ENCODE measurements at regions not wholly inside any gene's neighbourhood (a gene's known extent, or its start where the extent isn't known, plus 50 kb on each side); places are given as distances from the start of the nearest gene placed in this dataset.

- DNase-seq (ENCODE audit: low read depth) (no peak), FAIRE-seq (no peak)
- no peaks in the 10 kb centered on the region for H3K27me3 Mint-ChIP-seq (ENCODE audit: low read depth, unreplicated experiment)
- TF ChIP-seq EZH2 (IDR thresholded peaks at IDR 0.05; ENCODE audit: insufficient read depth, low read length) (no peak), CTCF (IDR thresholded peaks at IDR 0.05; ENCODE audit: insufficient read depth, low read depth, low read length) (no peak)
- Histone ChIP-seq H3K79me2 (ENCODE audit: insufficient read depth, low read length) (no peaks in the 10 kb centered on the region), H2AFZ (ENCODE audit: low read depth, low read length) (no peak overlapping the region), H3K27me3 (ENCODE audit: insufficient read depth, low read length) (no peaks in the 10 kb centered on the region), H3K4me3 (ENCODE audit: insufficient read depth, low read depth, low read length) (no peak overlapping the region), H4K20me1 (ENCODE audit: insufficient read depth, low read length) (no peaks in the 10 kb centered on the region), H3K36me3 (ENCODE audit: insufficient read depth, low read length) (no peaks in the 10 kb centered on the region), H3K4me1 (ENCODE audit: insufficient read depth, low read length) (no peaks in the 10 kb centered on the region), H3K9ac (ENCODE audit: low read length) (no peak overlapping the region), H3K4me2 (ENCODE audit: low read length) (no peak overlapping the region), H3K27ac (ENCODE audit: low read depth, low read length) (no peak overlapping the region), H3K9me3 (ENCODE audit: insufficient read depth, low read depth, low read length) (no peaks in the 10 kb centered on the region)
- no peaks in the 10 kb centered on the region for H3K4me1 Mint-ChIP-seq (ENCODE audit: low read depth, unreplicated experiment)
- H3K36me3 Mint-ChIP-seq (ENCODE audit: low read depth, unreplicated experiment): no peaks in the 10 kb centered on the region
- H3K27ac Mint-ChIP-seq (ENCODE audit: unreplicated experiment): no peak overlapping the region
- H3K9me3 Mint-ChIP-seq (ENCODE audit: unreplicated experiment): no peaks in the 10 kb centered on the region
- H3K4me3 Mint-ChIP-seq (ENCODE audit: unreplicated experiment): no peak overlapping the region
Observed at GRCh38 chr21:19557046-19557445, 1153.5 kb upstream of the TMPRSS15 start.

DNA sequence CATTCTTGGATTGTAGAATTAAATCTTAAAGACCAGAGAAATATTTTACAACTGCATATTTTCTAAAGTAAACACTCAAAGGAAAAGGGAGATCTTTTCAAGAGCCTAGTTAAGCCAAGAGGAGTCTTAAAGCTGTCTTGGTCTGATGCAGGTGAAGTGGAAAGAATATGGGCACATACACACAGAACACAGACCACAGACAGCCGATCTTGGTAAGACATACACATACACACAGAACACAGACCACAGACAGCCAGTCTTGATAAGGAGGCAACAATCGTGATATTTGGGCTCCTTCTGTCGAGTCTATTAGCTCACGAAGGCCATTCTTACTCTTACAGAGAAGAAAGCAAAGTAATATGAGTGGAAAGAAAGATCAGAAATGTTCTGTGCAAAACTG, 1153.9 kb upstream of the TMPRSS15 start:
- no peaks in the 10 kb centered on the region for H3K4me1 Mint-ChIP-seq (ENCODE audit: low read depth, unreplicated experiment)
- H3K9ac ChIP-seq (ENCODE audit: low read length): no peak overlapping the region
- no peaks in the 10 kb centered on the region for H3K4me1 ChIP-seq (ENCODE audit: insufficient read depth, low read length)
- no peak overlapping the region for H3K27ac ChIP-seq (ENCODE audit: low read depth, low read length)
- H3K36me3 ChIP-seq (ENCODE audit: insufficient read depth, low read length): no peaks in the 10 kb centered on the region
- H3K27ac Mint-ChIP-seq (ENCODE audit: unreplicated experiment): no peak overlapping the region
- H3K79me2 ChIP-seq (ENCODE audit: insufficient read depth, low read length): no peaks in the 10 kb centered on the region
- H3K4me2 ChIP-seq (ENCODE audit: low read length): no peak overlapping the region
- no peak overlapping the region for H2AFZ ChIP-seq (ENCODE audit: low read depth, low read length)
- no peaks in the 10 kb centered on the region for H4K20me1 ChIP-seq (ENCODE audit: insufficient read depth, low read length)
- H3K4me3 Mint-ChIP-seq (ENCODE audit: unreplicated experiment): no peak overlapping the region
- H3K9me3 Mint-ChIP-seq (ENCODE audit: unreplicated experiment): no peaks in the 10 kb centered on the region
- no peak for DNase-seq (ENCODE audit: low read depth)
- no peaks in the 10 kb centered on the region for H3K27me3 ChIP-seq (ENCODE audit: insufficient read depth, low read length)
- no peak for FAIRE-seq
- no peak overlapping the region for H3K4me3 ChIP-seq (ENCODE audit: insufficient read depth, low read depth, low read length)
- no peaks in the 10 kb centered on the region for H3K27me3 Mint-ChIP-seq (ENCODE audit: low read depth, unreplicated experiment)
- no peak for TF ChIP-seq CTCF (IDR thresholded peaks at IDR 0.05; ENCODE audit: insufficient read depth, low read depth, low read length)
- TF ChIP-seq EZH2 (IDR thresholded peaks at IDR 0.05; ENCODE audit: insufficient read depth, low read length): no peak
- H3K9me3 ChIP-seq (ENCODE audit: insufficient read depth, low read depth, low read length): no peaks in the 10 kb centered on the region
- H3K36me3 Mint-ChIP-seq (ENCODE audit: low read depth, unreplicated experiment): no peaks in the 10 kb centered on the region

DNA sequence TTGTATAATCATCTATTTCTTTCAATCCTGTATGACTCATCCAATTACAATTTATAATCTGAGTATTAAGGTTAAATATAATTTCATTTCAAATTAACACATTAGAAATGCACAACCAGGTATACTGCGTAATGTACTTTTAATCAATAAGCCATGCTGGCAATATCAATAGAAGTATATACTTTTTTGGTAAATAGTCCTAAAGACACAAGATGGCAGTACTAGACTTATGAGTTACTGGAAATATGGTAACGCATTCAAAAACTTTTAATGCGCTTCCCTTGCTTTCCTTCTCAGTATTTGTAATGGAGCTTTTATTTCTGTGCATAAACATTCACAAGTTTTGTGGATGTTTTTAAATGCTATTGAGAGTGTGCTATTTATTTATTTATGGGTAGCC, 1162.0 kb upstream of the TMPRSS15 start:
- Histone ChIP-seq H4K20me1 (ENCODE audit: insufficient read depth, low read length) (no peaks in the 10 kb centered on the region), H3K79me2 (ENCODE audit: insufficient read depth, low read length) (no peaks in the 10 kb centered on the region), H3K4me1 (ENCODE audit: insufficient read depth, low read length) (no peaks in the 10 kb centered on the region), H3K27me3 (ENCODE audit: insufficient read depth, low read length) (no peaks in the 10 kb centered on the region), H3K27ac (ENCODE audit: low read depth, low read length) (no peak overlapping the region), H2AFZ (ENCODE audit: low read depth, low read length) (no peak overlapping the region), H3K36me3 (ENCODE audit: insufficient read depth, low read length) (no peaks in the 10 kb centered on the region), H3K4me2 (ENCODE audit: low read length) (no peak overlapping the region), H3K9ac (ENCODE audit: low read length) (no peak overlapping the region), H3K9me3 (ENCODE audit: insufficient read depth, low read depth, low read length) (no peaks in the 10 kb centered on the region), H3K4me3 (ENCODE audit: insufficient read depth, low read depth, low read length) (no peak overlapping the region)
- Mint-ChIP-seq H3K9me3 (ENCODE audit: unreplicated experiment) (no peaks in the 10 kb centered on the region), H3K36me3 (ENCODE audit: low read depth, unreplicated experiment) (no peaks in the 10 kb centered on the region), H3K4me3 (ENCODE audit: unreplicated experiment) (no peak overlapping the region), H3K27me3 (ENCODE audit: low read depth, unreplicated experiment) (no peaks in the 10 kb centered on the region), H3K27ac (ENCODE audit: unreplicated experiment) (no peak overlapping the region), H3K4me1 (ENCODE audit: low read depth, unreplicated experiment) (no peaks in the 10 kb centered on the region)
- TF ChIP-seq CTCF (IDR thresholded peaks at IDR 0.05; ENCODE audit: insufficient read depth, low read depth, low read length): no peak
- TF ChIP-seq EZH2 (IDR thresholded peaks at IDR 0.05; ENCODE audit: insufficient read depth, low read length): no peak
- FAIRE-seq (no peak), DNase-seq (ENCODE audit: low read depth) (no peak)

Data from astrocyte (in vitro differentiated cells and primary cell).